H1 (cell line): ENCODE measurements at regions not wholly inside any gene's neighbourhood (a gene's known extent, or its start where the extent isn't known, plus 50 kb on each side); places are given as distances from the start of the nearest gene placed in this dataset.

Experiments used
- CTCF ChIA-PET: fragments of 300-600 bp; sonication (Branson Sonifier 250); formaldehyde crosslinking; loops from one replicate; lab custom pipeline; 2021; ENCODE audit not compliant: partially characterized antibody; lab: Charles Lee
- POLR2A ChIA-PET: fragments of 300-600 bp; sonication (Branson Sonifier 250); formaldehyde crosslinking; loops from one replicate; lab custom pipeline; 2021; ENCODE audit warnings: inconsistent platforms; ENCODE audit not compliant: partially characterized antibody; lab: Charles Lee
- DNase-seq, 2 experiments: peaks; one replicate each; pipeline versions ENCODE4 v3.0.0 to v3.0.0-alpha.2; 2010 to 2022; ENCODE audit warnings: low spot score in 2 of 2, low read depth in 1 of 2, mixed read lengths in 1 of 2
- FAIRE-seq: peaks from 2 replicates; lab custom pipeline; 2011; peaks lifted over from hg19 to GRCh38; lab: Jason Lieb, UNC
- H2AFZ ChIP-seq: 2 replicates; pipeline ENCODE4 v1.8.1; 2012; ENCODE audit warnings: low read length, inconsistent platforms
- H2AK5ac ChIP-seq: 2 replicates; pipeline ENCODE4 v1.6.1; 2013; ENCODE audit warnings: low read depth, low read length
- H2BK120ac ChIP-seq: replicated peaks from 2 replicates; pipeline ENCODE3; 2013; ENCODE audit warnings: low read depth, low read length, inconsistent platforms
- H2BK12ac ChIP-seq: 2 replicates; pipeline ENCODE4 v1.6.1; 2013; ENCODE audit warnings: low read depth, low read length
- H2BK15ac ChIP-seq: 2 replicates; pipeline ENCODE4 v1.6.1; 2013; ENCODE audit warnings: low read length
- H2BK20ac ChIP-seq: 2 replicates; pipeline ENCODE4 v1.6.1; 2013; ENCODE audit warnings: low read length
- H2BK5ac ChIP-seq: 2 replicates; pipeline ENCODE4 v1.6.1; 2013; ENCODE audit warnings: low read depth, low read length
- H3K14ac ChIP-seq: 2 replicates; pipeline ENCODE4 v1.6.1; 2013; ENCODE audit warnings: inconsistent platforms; ENCODE audit not compliant: insufficient read length
- H3K18ac ChIP-seq: 2 replicates; pipeline ENCODE4 v1.6.1; 2013; ENCODE audit warnings: low read length; ENCODE audit errors: extremely low read depth
- H3K23ac ChIP-seq: 2 replicates; pipeline ENCODE4 v1.6.1; 2013; ENCODE audit warnings: inconsistent platforms; ENCODE audit not compliant: insufficient read length
- H3K23me2 ChIP-seq: 2 replicates; pipeline ENCODE4 v1.6.1; 2013; ENCODE audit warnings: low read depth, low read length
- H3K27ac ChIP-seq: 2 replicates; pipeline ENCODE4 v1.6.1; 2011; ENCODE audit warnings: low read depth, low read length, inconsistent platforms
- H3K27me3 ChIP-seq, 4 experiments: replicated peaks in 1 of 4; 1 replicate in 1 of 4; 2 replicates in 3 of 4; pipeline versions ENCODE4 v1.6.1 to v1.8.1; 2011 to 2013; ENCODE audit warnings: low read length in 3 of 4, mild to moderate bottlenecking in 3 of 4, inconsistent platforms in 2 of 4, mixed read lengths in 2 of 4, moderate library complexity in 1 of 4; ENCODE audit not compliant: control insufficient read depth in 3 of 4, insufficient read depth in 3 of 4; ENCODE audit errors: extremely low read depth in 1 of 4
- H3K36me3 ChIP-seq, 4 experiments: 2 replicates each; pipeline versions ENCODE4 v1.6.1 to v1.8.1; 2011 to 2013; ENCODE audit warnings: mild to moderate bottlenecking in 4 of 4, low read length in 3 of 4, moderate library complexity in 2 of 4, control low read depth in 1 of 4, inconsistent platforms in 1 of 4; ENCODE audit not compliant: insufficient read depth in 4 of 4, control insufficient read depth in 2 of 4
- H3K4ac ChIP-seq: replicated peaks from 2 replicates; pipeline ENCODE3; 2013; ENCODE audit warnings: low read length, low read depth, mixed read lengths, inconsistent platforms; ENCODE audit not compliant: insufficient read length
- H3K4me1 ChIP-seq, 4 experiments: replicated peaks in 1 of 4; 1 replicate in 1 of 4; 2 replicates in 3 of 4; pipeline versions ENCODE4 v1.6.1 to v1.8.1; 2011 to 2013; ENCODE audit warnings: low read length in 3 of 4, inconsistent platforms in 2 of 4, mixed read lengths in 1 of 4; ENCODE audit not compliant: insufficient read depth in 4 of 4, control insufficient read depth in 3 of 4
- H3K4me2 ChIP-seq, 2 experiments: 2 replicates each; pipeline versions ENCODE4 v1.6.1 to v1.8.1; 2011 to 2013; ENCODE audit warnings: low read depth in 2 of 2, low read length in 2 of 2, control low read depth in 1 of 2, inconsistent platforms in 1 of 2, mild to moderate bottlenecking in 1 of 2; ENCODE audit not compliant: insufficient read depth in 1 of 2
- H3K4me3 ChIP-seq, 4 experiments: fragments of 200-600, 300-600 bp in 1 of 4; sonication (generic), shearing (Covaris generic), sonication (Bioruptor Twin) in 1 of 4; 2 replicates each; pipeline versions ENCODE4 v1.5.1 to v1.8.1; 2011 to 2016; ENCODE audit warnings: low read length in 4 of 4, low read depth in 3 of 4, control low read depth in 2 of 4, inconsistent platforms in 2 of 4, mild to moderate bottlenecking in 2 of 4, mixed read lengths in 1 of 4, moderate library complexity in 1 of 4; ENCODE audit not compliant: insufficient read depth in 2 of 4; ENCODE audit errors: extremely low read depth in 1 of 4
- H3K56ac ChIP-seq: replicated peaks from 2 replicates; pipeline ENCODE3; 2013; ENCODE audit warnings: low read depth, mild to moderate bottlenecking, mixed read lengths, low read length, inconsistent platforms; ENCODE audit not compliant: insufficient read length
- H3K79me1 ChIP-seq: 2 replicates; pipeline ENCODE4 v1.6.1; 2013; ENCODE audit warnings: low read depth, low read length, control low read depth
- H3K79me2 ChIP-seq, 2 experiments: 2 replicates each; pipeline versions ENCODE4 v1.6.1 to v1.8.1; 2012 to 2013; ENCODE audit warnings: low read length in 2 of 2, mild to moderate bottlenecking in 2 of 2, inconsistent platforms in 1 of 2; ENCODE audit not compliant: insufficient read depth in 2 of 2, control insufficient read depth in 1 of 2
- H3K9ac ChIP-seq, 4 experiments: replicated peaks in 1 of 4; 1 replicate in 1 of 4; 2 replicates in 3 of 4; pipeline versions ENCODE4 v1.6.1 to v1.8.1; 2011 to 2013; ENCODE audit warnings: low read depth in 3 of 4, low read length in 3 of 4, control low read depth in 2 of 4, mild to moderate bottlenecking in 2 of 4, moderate library complexity in 2 of 4, inconsistent platforms in 1 of 4; ENCODE audit errors: extremely low read depth in 1 of 4
- H3K9me3 ChIP-seq, 2 experiments: 2 replicates each; pipeline versions ENCODE4 v1.6.1 to v1.8.1; 2012 to 2013; ENCODE audit warnings: mild to moderate bottlenecking in 2 of 2, moderate library complexity in 2 of 2, control low read depth in 1 of 2, inconsistent platforms in 1 of 2, low read depth in 1 of 2, low read length in 1 of 2, mixed read lengths in 1 of 2; ENCODE audit not compliant: insufficient read depth in 2 of 2
- H4K20me1 ChIP-seq, 2 experiments: replicated peaks in 1 of 2; 2 replicates each; pipeline versions ENCODE3 to v1.8.1; 2011 to 2013; ENCODE audit warnings: inconsistent platforms in 2 of 2, low read length in 2 of 2, mild to moderate bottlenecking in 1 of 2; ENCODE audit not compliant: insufficient read depth in 2 of 2, control insufficient read depth in 1 of 2
- H4K5ac ChIP-seq: 2 replicates; pipeline ENCODE4 v1.6.1; 2013; ENCODE audit warnings: low read length, low read depth, mixed read lengths, inconsistent platforms; ENCODE audit not compliant: insufficient read length
- H4K8ac ChIP-seq: 2 replicates; pipeline ENCODE4 v1.8.0; 2013; ENCODE audit warnings: mild to moderate bottlenecking, moderate library complexity, low read length, inconsistent platforms; ENCODE audit not compliant: insufficient read depth; ENCODE audit errors: extremely low read depth
- H4K91ac ChIP-seq: replicated peaks from 2 replicates; pipeline ENCODE3; 2013; ENCODE audit warnings: low read length, mixed read lengths, inconsistent platforms; ENCODE audit not compliant: insufficient read length
- ASH2L ChIP-seq: fragments of 200-600, 300-600 bp; sonication (generic); IDR thresholded peaks from one replicate; pipeline ENCODE4 v1.7.1; 2017; ENCODE audit warnings: low read length
- BACH1 ChIP-seq: IDR thresholded peaks from 2 replicates; pipeline ENCODE4 v1.6.1; 2012; ENCODE audit warnings: low read length, improper control_type of control experiment
- BCL11A ChIP-seq, 2 experiments: IDR thresholded peaks; one replicate each; pipeline ENCODE4 v1.6.1; 2011; ENCODE audit warnings: low read depth in 2 of 2, low read length in 2 of 2, mild to moderate bottlenecking in 2 of 2
- EZH2 ChIP-seq: fragments of 200-600 bp; sonication (generic); IDR thresholded peaks from 2 replicates; pipeline ENCODE4 v1.7.1; 2012; ENCODE audit warnings: low read depth, mild to moderate bottlenecking, moderate library complexity, low read length, inconsistent platforms; ENCODE audit not compliant: severe bottlenecking
- GTF2F1 ChIP-seq: IDR thresholded peaks from 2 replicates; pipeline ENCODE4 v1.6.1; 2012; ENCODE audit warnings: low read depth, low read length, improper control_type of control experiment, borderline replicate concordance
- HDAC6 ChIP-seq: IDR thresholded peaks from one replicate; pipeline ENCODE4 v1.7.1; 2012; ENCODE audit warnings: low read depth, mild to moderate bottlenecking, inconsistent platforms, low read length, moderate library complexity
- JUND ChIP-seq: IDR thresholded peaks from 2 replicates; pipeline ENCODE4 v1.6.1; 2011; ENCODE audit warnings: mild to moderate bottlenecking, improper control_type of control experiment, low read length
- KDM1A ChIP-seq: fragments of 200-600, 300-600 bp; sonication (generic); IDR thresholded peaks from 2 replicates; pipeline ENCODE4 v1.7.1; 2016; ENCODE audit warnings: mild to moderate bottlenecking, low read length, borderline replicate concordance
- RNF2 ChIP-seq: fragments of 200-900, 300-1000 bp; sonication (generic); IDR thresholded peaks from 2 replicates; pipeline ENCODE4 v1.7.1; 2016; ENCODE audit warnings: borderline replicate concordance, low read depth, mild to moderate bottlenecking, antibody characterized with exemption, low read length; ENCODE audit not compliant: poor library complexity, severe bottlenecking; ENCODE audit errors: missing control alignments
- SIX5 ChIP-seq: IDR thresholded peaks from 2 replicates; pipeline ENCODE4 v1.6.1; 2011; ENCODE audit warnings: mild to moderate bottlenecking, low read depth, low read length
- SP4 ChIP-seq: IDR thresholded peaks from 2 replicates; pipeline ENCODE4 v1.6.1; 2012; ENCODE audit warnings: low read length, inconsistent platforms
- SRF ChIP-seq: IDR thresholded peaks from 2 replicates; pipeline ENCODE4 v1.6.1; 2011; ENCODE audit warnings: mild to moderate bottlenecking, low read depth, low read length, moderate library complexity
- WGBS, 2 experiments: shearing (Covaris generic) in 1 of 2; methylation state at CpG; one replicate each; pipeline versions ENCODE4 v1.1.6 to v1.1.7; 2013 to 2015; ENCODE audit warnings: low lambda C conversion rate in 2 of 2, mixed read lengths in 2 of 2, inconsistent platforms in 1 of 2, low coverage in 1 of 2, missing lambda C conversion rate in 1 of 2; ENCODE audit not compliant: insufficient replicate concordance in 2 of 2, insufficient coverage in 1 of 2, insufficient read length in 1 of 2; ENCODE audit errors: extremely low coverage in 1 of 2, missing lambda C conversion rate in 1 of 2; 5-methylcytosine and 5-hydroxymethylcytosine counted together

DNA sequence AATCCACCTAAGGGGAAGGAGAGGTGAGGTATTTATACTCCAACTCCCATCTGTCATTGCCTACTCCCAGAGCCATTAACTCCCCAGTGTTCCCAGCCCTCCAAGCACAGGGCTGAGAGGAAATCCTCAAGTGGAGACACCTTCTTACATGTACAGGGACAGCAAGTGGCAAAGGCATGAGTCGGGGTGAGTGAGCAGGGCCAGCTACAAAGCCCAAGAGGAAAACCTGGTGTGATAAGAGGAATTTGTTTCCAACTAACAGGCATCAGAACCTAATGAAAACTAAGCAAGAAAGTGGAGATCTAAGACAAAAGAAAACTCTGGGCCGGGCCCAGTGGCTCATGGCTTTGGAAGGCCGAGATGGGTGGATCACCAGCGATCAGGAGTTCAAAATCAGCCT, 70.0 kb upstream of the SRSF6 start:
- Histone ChIP-seq H3K36me3 (no peaks in the 10 kb centered on the region), H3K4me2 (no peak overlapping the region), H3K27ac (no peak overlapping the region), H2BK5ac (no peak overlapping the region), H3K9ac (no peak overlapping the region), H2BK15ac (no peak overlapping the region), H3K23me2 (no peaks in the 10 kb centered on the region), H2BK12ac (no peak overlapping the region), H3K23ac (no peak overlapping the region), H4K20me1 (no peaks in the 10 kb centered on the region), H3K4ac (no peak overlapping the region), H3K9me3 (no peaks in the 10 kb centered on the region), H2AFZ (no peak overlapping the region), H2AK5ac (no peak overlapping the region), H3K79me1 (no peaks in the 10 kb centered on the region), H3K4me1 (peaks cover 0 to 4% (median under 1%) of the 10 kb centered on the region in 4 experiments; a peak in 3 of 7 replicates), H3K4me3 (no peak overlapping the region), H3K27me3 (no peaks in the 10 kb centered on the region), H4K5ac (no peak overlapping the region), H3K56ac (no peak overlapping the region), H3K79me2 (no peaks in the 10 kb centered on the region), H2BK20ac (no peak overlapping the region), H2BK120ac (no peak overlapping the region), H4K8ac (no peak overlapping the region), H3K14ac (no peak overlapping the region), H3K18ac (no peak overlapping the region), H4K91ac (no peak overlapping the region)
- no peak for TF ChIP-seq SRF
- TF ChIP-seq ASH2L, result no peak
- TF ChIP-seq JUND, result no peak
- TF ChIP-seq SP4, result no peak
- TF ChIP-seq BACH1, result no peak
- no peak for TF ChIP-seq SIX5
- TF ChIP-seq RNF2, result no peak
- TF ChIP-seq KDM1A, result no peak
- no peak for TF ChIP-seq EZH2
- no peak for TF ChIP-seq BCL11A (IDR thresholded peaks at IDR 0.05; ENCODE audit: low read depth in 2 of 2, low read length in 2 of 2)
- TF ChIP-seq GTF2F1, result no peak
- TF ChIP-seq HDAC6, result no peak
- FAIRE-seq, result no peak
- POLR2A ChIA-PET, result no interaction called here
- WGBS, 2 experiments, result 82% methylated on average over 4 of the region's 4 CpGs; no CpG with 5 or more reads in 1 of the 2 experiments
- CTCF ChIA-PET, result interaction anchor here (0.8 to 1.6 kb wide), 3 partner anchors 21 to 197 kb away, joined by 3 read pairs; no protein-coding TSS in a partner anchor
- no peak for DNase-seq
